HUDEP-2 (cell line): ENCODE measurements at regions not wholly inside any gene's neighbourhood (a gene's known extent, or its start where the extent isn't known, plus 50 kb on each side); places are given as distances from the start of the nearest gene placed in this dataset.
A peak's percentile ranks its signal among the peaks of the same experiment; 100 is the strongest.

ENCODE experiments used
- DNase-seq, 76 experiments: peaks; one replicate each; lab custom pipeline; 2025; ENCODE audit not compliant: unreplicated experiment in 76 of 76; lab: John Stamatoyannopoulos, UW

DNA sequence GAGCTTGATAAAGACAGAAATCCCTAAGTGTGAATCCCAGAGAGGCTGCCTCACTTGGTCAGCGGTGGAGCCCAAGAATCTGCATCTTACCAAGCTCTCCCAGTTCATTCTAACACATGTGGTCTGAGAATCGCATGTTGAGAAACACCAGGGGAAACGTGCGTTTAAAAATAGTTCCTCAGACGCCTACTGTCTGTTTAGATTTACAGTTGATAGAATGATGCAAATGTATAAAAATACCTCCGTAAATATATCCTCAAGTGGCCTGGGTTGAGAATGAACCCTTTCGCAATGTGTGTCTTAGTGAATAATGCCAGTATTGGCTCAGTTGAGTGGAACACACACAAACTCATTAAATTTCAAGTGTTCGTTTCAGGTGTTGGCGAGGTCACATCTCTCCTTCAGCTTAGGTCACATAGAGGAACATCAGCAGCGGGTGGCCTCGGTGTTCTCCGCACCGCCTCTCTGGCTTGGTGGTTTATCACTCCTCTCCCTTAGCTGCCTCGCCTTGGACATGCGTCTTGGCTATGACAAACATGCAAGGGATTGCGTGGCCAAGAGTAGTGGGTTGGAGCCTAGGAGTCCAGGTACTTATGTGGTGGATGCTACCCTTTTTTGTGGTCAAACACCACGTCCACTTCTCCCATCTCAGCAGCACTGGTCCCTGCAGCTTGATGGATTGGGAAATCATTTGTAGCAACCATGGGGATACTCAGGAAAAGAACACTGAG, 117.6 kb upstream of the SPATA13 start:
- no peak for DNase-seq

GRCh38 chr13:24043590-24044350, 116.8 kb upstream of the SPATA13 start:
- DNase-seq = no peak

DNA sequence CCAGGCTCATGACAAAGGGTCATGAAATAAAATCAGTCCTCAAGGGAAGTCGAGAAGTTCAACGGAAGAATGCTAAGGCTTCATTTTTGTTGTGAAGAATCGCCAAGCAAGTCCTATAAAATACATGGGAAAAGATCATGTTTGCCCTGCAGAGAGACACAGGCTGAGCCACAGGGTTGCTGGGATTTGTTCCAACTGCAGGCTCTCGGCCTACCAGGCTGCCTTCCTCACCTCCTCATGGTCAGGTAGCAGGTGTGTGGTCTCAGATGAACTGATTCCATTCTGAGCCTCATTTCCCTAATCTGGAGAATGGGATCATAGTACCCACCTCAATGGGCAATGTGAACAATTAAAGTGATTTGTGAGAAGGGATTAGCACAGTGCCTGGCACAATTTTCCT, 114.9 kb upstream of the SPATA13 start:
- no peak for DNase-seq

DNA sequence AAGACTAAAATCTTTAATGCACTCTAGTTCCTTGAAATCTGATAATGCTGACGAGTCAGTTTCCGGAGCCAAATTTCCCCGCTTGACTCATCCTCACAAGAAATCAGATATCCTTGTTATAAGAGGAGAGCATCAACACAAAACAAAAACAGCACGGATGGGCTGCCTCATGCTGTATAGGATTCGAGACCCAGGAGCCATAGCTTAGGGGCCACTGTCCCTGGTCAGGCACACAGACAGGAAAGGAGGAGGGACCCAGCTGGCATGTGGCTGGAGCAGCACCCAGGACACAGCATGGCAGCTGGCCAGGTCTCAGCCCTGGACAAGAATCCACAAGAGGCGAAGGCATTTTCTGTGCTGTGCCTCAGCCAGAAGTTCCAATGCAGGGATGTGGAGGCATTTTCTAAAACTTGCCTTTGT, 110.2 kb upstream of the SPATA13 start:
- peak in 2 of 76 experiments; percentile 5 to 6 for DNase-seq

GRCh38 chr13:24050796-24051715, 109.5 kb upstream of the SPATA13 start:
- DNase-seq = no peak

DNA sequence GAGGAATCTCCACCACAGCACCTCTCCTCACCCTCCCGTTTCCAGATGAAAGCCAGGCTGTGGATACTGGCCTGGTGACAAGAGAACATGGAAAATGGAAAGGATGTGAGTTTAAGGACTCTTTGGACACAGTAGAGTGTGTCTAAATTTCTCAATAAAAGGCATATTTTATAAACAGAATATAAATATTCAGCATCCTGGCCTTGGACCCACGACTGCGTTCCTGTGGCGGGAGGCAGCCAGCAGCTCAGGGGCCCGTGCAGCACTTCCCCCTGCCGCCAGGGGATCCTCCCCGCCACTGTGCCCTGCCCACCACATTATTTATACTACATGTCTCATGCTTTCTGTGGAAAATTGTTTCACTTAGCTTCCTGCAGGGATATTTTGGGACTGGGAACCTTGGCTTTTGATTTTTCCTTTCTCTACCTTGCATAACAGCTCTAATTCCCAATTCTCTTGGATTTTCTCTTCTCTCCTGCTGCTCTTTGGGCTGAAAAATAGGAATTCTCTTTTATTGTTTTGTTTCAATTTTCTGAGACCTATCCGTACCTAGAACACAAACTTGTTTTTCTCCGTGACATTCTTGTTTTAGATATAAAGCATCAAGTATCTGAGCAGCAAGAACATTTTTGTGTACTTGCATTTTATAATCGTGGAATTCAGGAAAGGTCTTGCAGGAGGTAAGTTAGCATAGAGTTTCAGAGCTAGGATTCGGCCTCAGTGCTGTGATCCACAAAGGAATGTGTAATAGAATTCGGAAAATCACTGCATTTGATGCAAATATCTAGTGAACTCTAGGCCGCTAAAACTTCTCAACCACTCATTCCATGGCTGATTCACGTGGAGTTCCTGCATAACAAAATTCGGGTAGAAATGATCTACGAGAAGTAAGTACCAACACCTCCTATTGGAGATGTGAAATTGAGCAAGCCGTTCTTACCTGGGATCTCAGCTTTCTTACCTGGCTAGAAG, 107.7 kb upstream of the SPATA13 start:
- DNase-seq = no peak

DNA sequence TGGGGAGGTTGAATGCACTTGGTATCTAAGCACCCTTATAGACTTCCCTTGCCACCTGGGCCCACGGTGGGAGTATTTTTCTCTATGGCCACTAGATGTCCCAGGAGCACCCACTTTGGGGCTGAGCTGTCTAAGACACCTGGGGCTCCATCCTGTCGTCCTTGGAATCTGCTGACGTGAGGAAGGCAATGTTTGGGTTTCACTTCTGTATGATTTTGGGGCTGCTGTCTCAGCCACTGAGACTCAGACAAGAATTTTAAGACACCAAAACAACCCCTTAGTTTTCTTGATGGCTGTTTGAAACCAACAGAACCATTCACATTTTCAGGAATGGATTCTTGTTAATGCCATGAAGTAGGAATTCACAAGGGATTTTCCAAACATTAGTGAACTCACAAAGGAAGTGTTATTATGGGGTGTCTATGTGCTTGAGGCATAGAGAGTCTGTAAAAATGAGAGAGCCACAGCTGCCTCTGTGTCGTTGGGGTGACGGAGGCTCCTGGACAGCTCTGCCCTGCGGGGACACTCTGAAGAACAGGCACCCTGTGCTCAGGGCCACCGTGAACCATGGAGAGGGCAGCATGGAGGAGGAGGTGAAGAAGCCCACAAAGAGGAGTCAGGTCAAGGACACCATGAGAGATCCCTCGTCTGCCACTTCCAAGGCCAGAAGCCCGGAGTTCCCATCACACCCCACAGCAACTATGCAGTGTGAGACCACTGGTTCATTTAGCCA, 106.8 kb upstream of the SPATA13 start:
- peak in 39 of 76 experiments; percentile 1 to 39 (median 22) for DNase-seq

DNA sequence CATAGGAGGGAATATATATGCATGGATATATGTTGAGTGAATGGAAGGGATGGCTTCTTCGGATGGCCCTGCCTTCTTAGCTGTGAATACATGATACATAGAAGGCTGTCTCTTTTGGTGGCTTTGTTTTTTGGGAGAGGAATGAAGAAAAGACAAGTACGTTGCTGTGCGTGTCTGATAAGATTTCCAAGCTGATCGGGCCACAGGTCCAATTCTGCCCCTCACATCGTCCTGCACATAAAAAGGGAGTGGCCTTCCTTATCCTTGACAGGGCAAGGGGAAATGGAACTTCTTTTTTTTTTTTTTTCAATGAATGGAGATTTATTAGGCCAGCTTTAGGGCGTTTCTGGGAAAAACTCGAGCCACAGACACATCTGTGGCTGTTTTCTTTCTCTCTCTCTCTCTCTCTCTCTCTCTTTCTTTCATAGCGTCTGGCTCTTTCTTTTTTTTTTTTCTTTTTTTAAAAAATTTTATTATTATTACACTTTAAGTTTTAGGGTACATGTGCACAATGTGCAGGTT, 103.8 kb upstream of the SPATA13 start:
- peak in 53 of 76 experiments; percentile 2 to 73 (median 32) for DNase-seq

GRCh38 chr13:24060993-24061392, 99.5 kb upstream of the SPATA13 start:
- DNase-seq = no peak

GRCh38 chr13:24063281-24063877, 97.1 kb upstream of the SPATA13 start:
- DNase-seq = no peak

GRCh38 chr13:24064371-24064770, 96.1 kb upstream of the SPATA13 start:
- no peak for DNase-seq

- DNase-seq = no peak
Observed at GRCh38 chr13:24065176-24065575, 95.3 kb upstream of the SPATA13 start.

- no peak for DNase-seq
Observed at GRCh38 chr13:24066405-24067295, 93.9 kb upstream of the SPATA13 start.

DNA sequence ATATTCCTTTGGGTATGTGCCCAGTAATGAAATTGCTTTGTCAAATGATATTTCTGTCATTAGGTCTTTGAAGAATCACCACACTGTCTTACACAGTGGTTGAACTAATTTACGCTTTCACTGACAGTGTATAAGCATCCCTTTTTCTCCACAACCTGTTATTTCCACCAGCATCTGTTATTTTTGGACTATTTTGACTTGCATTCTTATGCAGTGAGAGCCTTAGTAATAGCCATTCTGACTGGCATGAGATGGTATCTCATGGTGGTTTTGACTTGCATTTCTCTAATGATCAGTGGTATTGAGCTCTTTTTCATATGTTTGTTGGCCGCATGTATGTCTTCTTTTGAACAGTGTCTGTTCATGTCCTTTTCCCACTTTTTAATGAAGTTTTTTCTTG, 92.0 kb upstream of the SPATA13 start:
- DNase-seq = no peak

DNA sequence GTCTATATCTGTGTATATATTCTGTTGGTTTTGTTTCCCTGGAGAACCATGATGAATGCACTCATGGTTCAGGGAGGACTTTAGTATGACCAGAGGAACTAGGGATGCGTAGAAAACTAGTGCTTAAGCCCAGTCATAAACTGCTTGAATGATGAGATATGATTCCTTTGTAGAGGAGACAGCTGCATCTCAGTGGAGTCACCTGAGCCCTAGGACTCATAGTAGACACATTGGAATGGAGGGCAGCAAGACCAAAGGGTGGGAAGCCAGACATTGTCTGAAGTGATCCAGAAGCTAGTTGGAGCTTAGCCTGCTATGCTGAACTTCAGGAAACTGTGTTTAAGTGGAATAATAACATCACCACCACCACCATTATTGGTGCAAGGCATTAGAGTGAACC, 89.5 kb upstream of the SPATA13 start:
- no peak for DNase-seq

DNA sequence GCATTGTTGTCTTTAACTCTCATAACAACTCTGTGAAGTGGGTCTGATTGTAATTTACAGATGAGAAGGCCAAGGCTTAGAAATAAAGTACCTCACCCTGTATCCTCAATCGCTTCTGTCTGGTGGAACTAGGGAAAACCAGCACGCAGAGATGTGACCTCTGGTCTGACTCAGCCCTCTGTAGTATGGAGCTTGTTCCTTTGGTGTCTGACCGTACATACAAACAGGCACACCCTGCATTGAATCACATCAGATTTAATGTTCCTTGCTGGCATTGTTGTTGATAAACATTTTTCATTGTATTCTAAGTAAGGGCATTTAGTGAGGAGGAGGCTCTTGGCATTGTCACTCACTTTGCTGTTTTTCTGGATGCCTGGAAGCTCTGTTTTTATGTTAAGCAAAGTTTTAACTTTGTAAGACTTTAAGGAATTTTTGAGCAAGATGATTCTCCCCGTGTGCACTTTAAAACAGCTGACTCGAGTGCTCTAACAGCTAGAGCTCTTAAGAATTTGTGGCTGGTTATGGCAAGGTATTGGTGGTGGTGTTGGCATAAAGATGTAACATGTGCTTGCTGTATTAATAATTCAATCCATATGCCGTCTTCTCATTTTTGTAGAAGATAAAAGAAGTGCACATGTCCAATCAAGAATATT, 89.0 kb upstream of the SPATA13 start:
- no peak for DNase-seq

DNA sequence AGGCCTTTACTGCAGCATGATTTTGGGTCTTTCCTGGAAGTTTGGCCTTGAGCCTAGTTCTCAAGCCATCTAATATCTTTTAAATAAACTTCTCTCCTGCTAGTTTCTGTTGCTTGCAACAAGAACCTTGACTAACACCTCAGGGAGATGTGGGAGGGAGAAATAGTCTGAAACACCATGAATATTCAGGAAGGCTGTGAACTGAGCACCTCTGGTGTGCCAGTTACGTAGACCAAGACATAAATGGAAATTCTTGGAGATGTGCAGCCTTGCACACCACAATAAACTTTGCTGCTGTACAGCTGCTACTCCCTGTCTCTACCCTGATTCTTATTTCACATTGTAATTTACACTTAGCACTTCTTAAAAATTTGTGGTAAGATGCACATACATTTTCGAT, 86.9 kb upstream of the SPATA13 start:
- no peak for DNase-seq
